ENCODE measurements at regions not wholly inside any gene's neighbourhood (a gene's known extent, or its start where the extent isn't known, plus 50 kb on each side); places are given as distances from the start of the nearest gene placed in this dataset.
"Not testable (repeated sequence)": the region's sequence is repeated elsewhere in the genome, so short reads cannot be mapped to it uniquely, and the experiment has no call there.

GRCh38 chr12:131659976-131660375 lies 50.9 kb upstream of the SFSWAP start:
- DNase-seq (ENCODE audit: low spot score), result not testable (repeated sequence)

GRCh38 chr12:131660401-131660800 lies 50.5 kb upstream of the SFSWAP start:
- not testable (repeated sequence) for DNase-seq (ENCODE audit: low spot score)
